Retinal pigment epithelial cell (primary cell): ENCODE measurements at regions not wholly inside any gene's neighbourhood (a gene's known extent, or its start where the extent isn't known, plus 50 kb on each side); places are given as distances from the start of the nearest gene placed in this dataset.
"Not testable (repeated sequence)": the region's sequence is repeated elsewhere in the genome, so short reads cannot be mapped to it uniquely, and the experiment has no call there.

Experiments
- DNase-seq: peaks from one replicate; pipeline ENCODE4 v3.0.0-alpha.2; 2010; ENCODE audit warnings: low read depth
- H3K4me3 ChIP-seq: 2 replicates; pipeline ENCODE4 v1.5.1; 2011; ENCODE audit warnings: mild to moderate bottlenecking, low read length, control low read depth, moderate library complexity
- TF ChIP-seq, protein P1 (sequence below): conservative IDR thresholded peaks from 2 replicates; pipeline ENCODE4 v1.5.1; 2011; ENCODE audit warnings: low read depth, low read length, control low read depth, inconsistent platforms

DNA sequence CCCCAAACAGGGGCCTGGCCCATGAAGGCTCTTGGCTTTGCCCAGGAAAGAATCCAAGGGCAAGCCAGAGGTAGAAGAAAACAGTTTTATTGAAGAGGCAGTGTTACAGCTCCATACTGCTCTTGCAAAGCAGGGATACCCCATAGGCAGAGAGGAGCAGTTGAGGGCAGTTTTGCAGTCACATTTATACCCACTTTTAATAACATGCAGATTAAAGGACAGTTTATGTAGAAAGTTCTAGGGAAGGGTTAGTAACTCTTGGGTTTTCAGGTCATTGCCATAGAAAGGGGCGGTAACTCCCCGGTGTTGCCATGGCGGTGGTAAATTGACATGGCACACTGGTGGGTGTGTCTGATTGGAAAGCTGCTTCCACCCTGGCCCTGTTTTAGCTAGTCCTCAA is 80.5 kb upstream of the GNAZ start:
- no peak for DNase-seq
- TF ChIP-seq, protein P1, sequence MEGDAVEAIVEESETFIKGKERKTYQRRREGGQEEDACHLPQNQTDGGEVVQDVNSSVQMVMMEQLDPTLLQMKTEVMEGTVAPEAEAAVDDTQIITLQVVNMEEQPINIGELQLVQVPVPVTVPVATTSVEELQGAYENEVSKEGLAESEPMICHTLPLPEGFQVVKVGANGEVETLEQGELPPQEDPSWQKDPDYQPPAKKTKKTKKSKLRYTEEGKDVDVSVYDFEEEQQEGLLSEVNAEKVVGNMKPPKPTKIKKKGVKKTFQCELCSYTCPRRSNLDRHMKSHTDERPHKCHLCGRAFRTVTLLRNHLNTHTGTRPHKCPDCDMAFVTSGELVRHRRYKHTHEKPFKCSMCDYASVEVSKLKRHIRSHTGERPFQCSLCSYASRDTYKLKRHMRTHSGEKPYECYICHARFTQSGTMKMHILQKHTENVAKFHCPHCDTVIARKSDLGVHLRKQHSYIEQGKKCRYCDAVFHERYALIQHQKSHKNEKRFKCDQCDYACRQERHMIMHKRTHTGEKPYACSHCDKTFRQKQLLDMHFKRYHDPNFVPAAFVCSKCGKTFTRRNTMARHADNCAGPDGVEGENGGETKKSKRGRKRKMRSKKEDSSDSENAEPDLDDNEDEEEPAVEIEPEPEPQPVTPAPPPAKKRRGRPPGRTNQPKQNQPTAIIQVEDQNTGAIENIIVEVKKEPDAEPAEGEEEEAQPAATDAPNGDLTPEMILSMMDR, result no peak

DNA sequence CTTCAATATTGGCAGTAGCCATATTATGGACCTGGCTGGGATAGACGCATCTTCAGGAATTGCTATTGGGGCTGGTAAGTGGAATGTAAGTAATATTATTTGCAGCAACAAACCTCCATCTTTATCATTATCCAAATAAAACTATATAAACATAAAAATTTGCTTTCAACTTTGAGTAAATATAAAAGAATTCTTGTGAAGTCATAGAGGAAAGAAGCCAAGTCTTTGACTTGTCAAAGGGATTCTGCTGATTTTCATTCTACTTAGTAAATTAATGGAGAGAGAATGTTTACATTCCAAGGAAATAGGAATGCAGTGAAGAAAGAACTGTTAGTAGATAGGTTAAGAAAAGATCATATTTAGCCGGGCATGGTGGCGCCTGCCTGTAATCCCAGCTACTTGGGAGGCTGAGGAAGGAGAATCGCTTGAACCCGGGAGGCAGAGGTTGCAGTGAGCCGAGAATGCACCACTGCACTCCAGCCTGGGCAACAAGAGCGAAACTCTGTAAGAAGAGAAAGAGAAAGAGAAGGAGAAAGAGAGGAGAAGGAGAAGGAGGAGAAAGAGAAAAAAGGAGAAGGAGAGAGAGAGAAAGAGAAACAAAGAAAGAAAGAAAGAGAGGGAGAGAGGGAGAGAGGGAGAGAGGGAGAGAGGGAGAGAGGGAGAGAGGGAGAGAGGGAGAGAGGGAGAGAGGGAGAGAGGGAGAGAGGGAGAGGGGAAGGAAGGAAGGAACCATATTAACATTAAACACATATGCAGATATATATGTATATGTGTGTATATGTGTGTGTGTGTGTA is 79.4 kb upstream of the GNAZ start:
- DNase-seq, H3K4me3 ChIP-seq: not testable (repeated sequence)

More for the DNA sequence above, 80.5 kb upstream of the GNAZ start:
- H3K4me3 ChIP-seq, result no peak overlapping the region

DNA sequence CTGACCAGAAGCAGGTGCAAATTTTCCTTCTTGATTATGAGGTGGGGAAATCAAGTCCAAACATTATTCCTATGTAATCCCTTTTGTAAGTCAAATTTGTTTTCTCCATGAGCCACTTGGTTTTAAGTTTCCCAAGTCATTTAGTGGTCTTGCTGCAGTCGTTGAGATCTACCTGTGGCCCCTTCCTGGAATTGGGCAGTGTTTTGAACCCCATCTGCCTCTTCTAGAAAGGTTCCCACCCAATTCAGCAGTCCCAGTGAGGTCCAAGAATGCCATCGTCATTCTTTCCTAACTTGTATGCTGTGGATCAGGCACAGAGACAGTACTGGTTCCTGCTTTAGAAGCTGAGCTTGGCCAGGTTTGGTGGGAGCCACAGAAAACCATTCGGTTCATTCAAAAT is 77.8 kb upstream of the GNAZ start:
- TF ChIP-seq, protein P1, result no peak
- no peak overlapping the region for H3K4me3 ChIP-seq
- no peak for DNase-seq

DNA sequence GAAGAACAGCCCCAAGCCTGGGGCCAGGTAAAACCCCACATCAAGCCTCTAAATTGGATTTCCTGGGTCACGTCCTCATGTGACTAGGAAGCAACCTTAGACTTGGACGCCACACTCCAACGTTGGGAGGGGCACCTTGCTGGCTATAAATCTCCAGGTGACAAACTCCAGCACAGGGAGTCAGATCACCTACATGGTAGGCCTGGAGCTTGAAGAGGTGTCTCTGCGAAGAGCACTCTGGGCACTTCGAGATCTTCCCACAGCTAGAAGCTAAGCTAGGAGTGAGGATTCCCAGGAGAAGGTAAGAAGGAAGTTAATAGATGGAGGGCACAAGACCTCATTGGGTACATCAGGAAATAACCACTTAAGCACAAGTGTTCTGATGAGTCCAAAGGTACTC is 77.1 kb upstream of the GNAZ start:
- no peak overlapping the region for H3K4me3 ChIP-seq
- DNase-seq, result no peak
- TF ChIP-seq, protein P1, result no peak

DNA sequence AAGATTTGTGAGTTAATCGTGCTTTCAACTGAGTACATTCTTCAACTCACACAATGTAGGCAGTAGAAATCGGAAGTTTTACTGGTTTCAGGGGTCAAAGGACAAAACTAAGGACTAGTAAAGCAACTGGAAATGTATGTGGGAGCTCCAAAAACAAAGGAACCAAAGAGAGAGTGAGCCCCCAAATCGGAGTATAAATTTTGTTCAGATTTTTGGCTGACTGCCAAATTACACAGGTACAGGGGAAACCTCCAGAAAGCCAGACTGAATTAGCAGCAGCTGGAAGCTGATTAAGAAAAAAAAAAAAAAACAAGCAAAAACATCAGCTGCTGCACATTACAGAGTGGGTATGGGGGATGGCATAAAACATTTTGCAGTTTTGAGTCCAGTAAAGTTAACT is 75.2 kb upstream of the GNAZ start:
- TF ChIP-seq, protein P1, result no peak
- DNase-seq, result no peak
- no peak overlapping the region for H3K4me3 ChIP-seq

DNA sequence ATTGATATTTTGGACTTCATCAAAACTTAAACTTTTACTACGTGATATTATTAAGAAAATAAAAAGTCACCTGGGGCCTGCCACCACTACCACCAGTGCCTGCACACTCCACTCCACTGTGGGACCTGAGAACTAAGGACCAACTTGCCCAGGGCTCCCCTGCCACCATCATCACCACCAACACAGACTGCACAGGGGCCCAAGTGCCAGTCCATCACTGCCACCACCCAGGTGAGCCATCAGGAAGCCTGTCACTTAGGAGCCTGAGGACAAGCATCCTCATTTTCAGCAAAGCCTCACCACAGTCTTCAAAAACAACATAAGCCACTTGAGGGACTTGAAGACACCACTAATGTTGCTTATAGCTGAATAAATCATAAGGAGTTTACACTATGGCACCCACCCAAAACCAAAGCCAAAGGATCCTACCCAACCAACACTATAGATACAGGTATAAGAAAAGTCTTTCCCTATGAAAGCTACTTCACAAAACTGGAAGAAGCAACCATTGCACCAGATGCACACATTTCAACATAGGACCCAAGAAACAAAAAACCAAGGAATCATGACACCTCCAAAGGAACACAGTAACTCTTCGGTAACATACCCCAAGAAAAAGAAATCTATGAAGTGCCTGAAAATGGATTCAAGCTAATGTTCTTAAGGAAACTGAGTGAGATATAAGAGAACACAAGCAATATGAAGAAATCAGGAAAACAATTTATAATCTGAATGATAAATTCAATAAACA is 73.6 kb upstream of the GNAZ start:
- H3K4me3 ChIP-seq, result no peak overlapping the region
- no peak for DNase-seq
- TF ChIP-seq, protein P1, result no peak

DNA sequence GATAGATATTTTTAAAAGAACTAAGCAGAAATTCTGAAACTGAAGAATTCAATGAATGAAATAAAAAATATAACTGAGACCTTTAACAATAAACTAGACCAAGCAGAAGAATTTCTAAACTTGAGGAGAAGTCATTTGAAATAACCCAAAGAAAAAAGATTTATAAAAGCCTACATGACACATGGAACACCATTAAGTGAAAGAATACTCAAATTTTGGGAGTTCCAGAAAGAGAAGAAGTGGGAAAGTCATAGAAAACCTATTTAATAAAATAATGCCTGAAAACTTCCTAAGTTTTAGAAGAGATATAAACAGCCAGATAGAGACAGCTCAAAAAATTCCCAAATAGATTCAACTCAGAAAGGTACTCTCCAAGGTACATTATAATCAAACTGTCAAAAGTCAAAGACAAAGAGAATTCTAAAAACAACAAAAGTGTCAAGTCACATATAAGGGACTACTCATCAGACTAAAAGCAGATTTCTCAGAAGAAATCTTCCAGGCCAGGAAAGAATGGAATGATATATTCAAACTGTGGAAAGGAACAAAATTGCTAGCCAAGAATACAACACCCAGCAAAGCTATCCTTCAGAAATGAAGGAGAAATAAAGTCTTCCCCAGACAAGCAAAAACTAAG is 72.9 kb upstream of the GNAZ start:
- TF ChIP-seq, protein P1, result no peak
- no peak overlapping the region for H3K4me3 ChIP-seq
- DNase-seq, result no peak
